ENCODE measurements at regions not wholly inside any gene's neighbourhood (a gene's known extent, or its start where the extent isn't known, plus 50 kb on each side); places are given as distances from the start of the nearest gene placed in this dataset.
A peak's percentile ranks its signal among the peaks of the same experiment; 100 is the strongest.

DNA sequence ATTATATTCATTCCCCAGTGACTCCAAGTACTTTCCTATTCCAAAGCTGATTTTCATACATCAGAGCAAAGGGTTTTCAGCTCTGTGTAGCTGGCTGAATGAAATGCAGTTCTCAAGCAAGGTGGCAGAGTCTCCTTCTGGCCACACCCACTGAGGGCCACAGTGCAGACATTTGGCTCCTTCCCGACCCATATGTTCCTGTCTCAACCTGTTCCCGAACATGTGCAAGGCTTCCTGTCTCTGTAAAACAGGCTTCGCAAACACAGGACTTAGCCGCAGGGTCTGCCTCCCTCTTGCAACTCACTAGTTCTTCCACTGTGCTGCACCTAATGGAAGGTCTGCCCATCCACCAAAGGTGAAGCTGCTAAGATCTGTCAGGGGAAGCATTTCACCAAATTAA is 249.2 kb downstream of the MID1IP1 start:
- Histone ChIP-seq H3K27me3 (no peaks in the 10 kb centered on the region), H3K4me3 (no peak overlapping the region), H3K36me3 (no peaks in the 10 kb centered on the region), H3K9me3 (ENCODE audit: low read depth) (no peaks in the 10 kb centered on the region), H3K4me1 (ENCODE audit: low read depth) (no peaks in the 10 kb centered on the region), H3K27ac (no peak overlapping the region)
- TF ChIP-seq, protein P1, sequence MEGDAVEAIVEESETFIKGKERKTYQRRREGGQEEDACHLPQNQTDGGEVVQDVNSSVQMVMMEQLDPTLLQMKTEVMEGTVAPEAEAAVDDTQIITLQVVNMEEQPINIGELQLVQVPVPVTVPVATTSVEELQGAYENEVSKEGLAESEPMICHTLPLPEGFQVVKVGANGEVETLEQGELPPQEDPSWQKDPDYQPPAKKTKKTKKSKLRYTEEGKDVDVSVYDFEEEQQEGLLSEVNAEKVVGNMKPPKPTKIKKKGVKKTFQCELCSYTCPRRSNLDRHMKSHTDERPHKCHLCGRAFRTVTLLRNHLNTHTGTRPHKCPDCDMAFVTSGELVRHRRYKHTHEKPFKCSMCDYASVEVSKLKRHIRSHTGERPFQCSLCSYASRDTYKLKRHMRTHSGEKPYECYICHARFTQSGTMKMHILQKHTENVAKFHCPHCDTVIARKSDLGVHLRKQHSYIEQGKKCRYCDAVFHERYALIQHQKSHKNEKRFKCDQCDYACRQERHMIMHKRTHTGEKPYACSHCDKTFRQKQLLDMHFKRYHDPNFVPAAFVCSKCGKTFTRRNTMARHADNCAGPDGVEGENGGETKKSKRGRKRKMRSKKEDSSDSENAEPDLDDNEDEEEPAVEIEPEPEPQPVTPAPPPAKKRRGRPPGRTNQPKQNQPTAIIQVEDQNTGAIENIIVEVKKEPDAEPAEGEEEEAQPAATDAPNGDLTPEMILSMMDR (IDR thresholded peaks at IDR 0.05; ENCODE audit: low read depth, low read length): no peak
- no peak for DNase-seq (ENCODE audit: low read depth in 1 of 2, low spot score in 1 of 2)

DNA sequence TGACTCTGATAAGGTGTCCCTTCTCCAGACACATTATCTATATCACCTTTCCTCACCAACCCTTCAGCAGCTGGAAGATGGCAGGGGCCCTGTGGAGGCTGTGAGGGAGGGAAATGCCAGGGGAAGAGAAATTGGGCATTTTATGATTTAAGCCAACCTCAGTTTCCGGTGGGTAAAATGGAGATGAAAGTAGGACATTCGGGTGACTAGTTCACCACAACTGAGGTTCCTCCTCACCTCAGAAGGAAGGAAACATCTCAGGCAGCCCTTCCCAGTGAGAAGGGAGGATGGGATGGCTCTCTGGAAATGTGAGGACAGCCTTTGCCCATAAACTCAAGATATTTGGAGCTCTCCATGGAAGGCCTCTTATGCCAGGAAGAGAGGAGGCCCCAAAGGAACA is 251.5 kb downstream of the MID1IP1 start:
- H3K4me3 ChIP-seq: no peak overlapping the region
- TF ChIP-seq, protein P1 (IDR thresholded peaks at IDR 0.05; ENCODE audit: low read depth, low read length): no peak
- H3K36me3 ChIP-seq: no peaks in the 10 kb centered on the region
- no peak overlapping the region for H3K27ac ChIP-seq
- H3K4me1 ChIP-seq (ENCODE audit: low read depth): no peaks in the 10 kb centered on the region
- H3K9me3 ChIP-seq (ENCODE audit: low read depth): no peaks in the 10 kb centered on the region
- no peaks in the 10 kb centered on the region for H3K27me3 ChIP-seq
- no peak for DNase-seq (ENCODE audit: low read depth in 1 of 2, low spot score in 1 of 2)

DNA sequence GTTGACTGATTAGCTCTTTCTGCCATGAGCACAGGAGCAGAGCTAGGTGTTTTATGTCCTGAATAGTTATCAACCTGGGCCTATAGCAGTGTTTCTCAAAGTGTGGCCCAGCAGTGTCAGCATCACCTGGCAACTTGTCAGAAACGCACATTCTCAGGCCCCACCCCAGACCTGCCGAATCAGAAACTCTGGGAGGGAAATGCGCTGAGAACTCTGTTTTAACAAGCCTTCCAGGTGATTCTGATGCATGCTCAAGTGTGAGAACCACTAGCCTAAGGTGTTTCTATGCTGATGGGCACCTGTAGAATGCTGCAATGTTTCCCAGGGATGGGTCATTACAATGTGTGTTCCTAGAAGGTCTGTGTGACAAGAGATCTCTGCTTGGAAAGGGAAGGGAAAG is 257.5 kb downstream of the MID1IP1 start:
- Histone ChIP-seq H3K4me1 (ENCODE audit: low read depth) (no peaks in the 10 kb centered on the region), H3K4me3 (no peak overlapping the region), H3K36me3 (no peaks in the 10 kb centered on the region), H3K27ac (no peak overlapping the region), H3K9me3 (ENCODE audit: low read depth) (no peaks in the 10 kb centered on the region), H3K27me3 (no peaks in the 10 kb centered on the region)
- TF ChIP-seq, protein P1 (IDR thresholded peaks at IDR 0.05; ENCODE audit: low read depth, low read length): no peak
- DNase-seq (ENCODE audit: low read depth in 1 of 2, low spot score in 1 of 2): no peak

DNA sequence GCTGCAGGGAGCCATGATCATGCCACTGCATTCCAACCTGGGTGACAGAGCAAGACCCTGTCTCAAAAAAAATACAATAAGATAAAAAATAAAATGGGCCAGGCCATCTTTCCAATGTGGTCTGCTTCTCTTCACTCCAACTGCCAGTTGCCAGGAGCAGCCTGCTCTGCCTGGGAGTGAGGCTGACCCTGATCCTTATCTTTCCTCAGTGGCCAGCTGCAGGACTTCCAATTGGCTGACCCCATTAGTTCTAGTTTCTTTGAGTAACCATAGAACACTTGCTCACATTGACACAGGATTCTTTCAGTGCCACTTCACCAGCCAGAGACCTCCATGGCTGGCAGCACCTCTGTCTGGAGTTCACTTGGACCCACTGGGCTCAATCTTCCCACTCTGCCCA is 258.6 kb downstream of the MID1IP1 start:
- Histone ChIP-seq H3K4me3 (no peak overlapping the region), H3K9me3 (ENCODE audit: low read depth) (no peaks in the 10 kb centered on the region), H3K27me3 (no peaks in the 10 kb centered on the region), H3K36me3 (no peaks in the 10 kb centered on the region), H3K27ac (no peak overlapping the region), H3K4me1 (ENCODE audit: low read depth) (no peaks in the 10 kb centered on the region)
- TF ChIP-seq, protein P1 (IDR thresholded peaks at IDR 0.05; ENCODE audit: low read depth, low read length): no peak
- DNase-seq (ENCODE audit: low read depth in 1 of 2, low spot score in 1 of 2): no peak

DNA sequence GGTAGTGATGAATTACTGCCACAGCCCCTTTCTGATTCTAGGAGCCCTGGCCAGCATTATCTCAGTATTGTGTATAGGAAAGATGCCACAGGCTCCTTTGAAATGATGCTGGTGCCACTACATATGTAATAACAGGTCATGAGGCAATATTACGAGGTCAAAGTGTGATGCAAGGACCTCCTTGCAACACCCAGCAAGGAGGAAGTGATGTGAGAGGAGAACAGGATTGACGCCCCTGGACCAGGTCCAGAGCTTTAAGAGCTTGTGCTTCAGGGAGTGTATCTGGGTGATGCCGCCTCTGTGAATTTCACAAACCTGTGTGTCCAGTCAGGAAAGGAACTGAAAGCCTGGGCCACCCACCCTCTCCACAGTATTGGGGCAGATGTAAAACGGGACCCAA is 261.8 kb downstream of the MID1IP1 start:
- no peak overlapping the region for H3K27ac ChIP-seq
- no peaks in the 10 kb centered on the region for H3K9me3 ChIP-seq (ENCODE audit: low read depth)
- TF ChIP-seq, protein P1 (IDR thresholded peaks at IDR 0.05; ENCODE audit: low read depth, low read length): no peak
- DNase-seq (ENCODE audit: low read depth in 1 of 2, low spot score in 1 of 2): peak in 1 of 2 donors; percentile 0
- H3K4me1 ChIP-seq (ENCODE audit: low read depth): no peaks in the 10 kb centered on the region
- no peak overlapping the region for H3K4me3 ChIP-seq
- H3K27me3 ChIP-seq: no peaks in the 10 kb centered on the region
- H3K36me3 ChIP-seq: no peaks in the 10 kb centered on the region

DNA sequence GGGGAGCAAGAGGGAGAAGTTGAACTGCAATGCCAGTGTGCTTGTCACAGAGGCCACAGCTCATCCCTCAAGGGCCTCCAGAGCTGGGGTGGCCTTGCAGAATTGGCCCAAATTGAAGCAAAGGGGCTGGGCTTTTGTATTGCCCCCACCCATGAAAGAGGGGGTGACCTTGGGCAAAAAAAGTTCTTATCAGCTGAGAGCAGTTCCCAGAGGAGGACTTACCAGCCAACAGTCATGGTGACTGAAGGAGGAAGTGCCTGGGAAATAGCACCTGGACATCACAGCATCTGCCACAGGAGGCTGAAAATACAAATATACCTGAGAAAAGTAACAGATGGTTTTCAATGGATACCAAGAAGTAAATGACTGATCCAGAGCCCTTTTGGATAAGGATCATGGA is 262.4 kb downstream of the MID1IP1 start:
- TF ChIP-seq, protein P1 (IDR thresholded peaks at IDR 0.05; ENCODE audit: low read depth, low read length): no peak
- no peak overlapping the region for H3K27ac ChIP-seq
- H3K36me3 ChIP-seq: no peaks in the 10 kb centered on the region
- no peak overlapping the region for H3K4me3 ChIP-seq
- DNase-seq (ENCODE audit: low read depth in 1 of 2, low spot score in 1 of 2): no peak
- no peaks in the 10 kb centered on the region for H3K9me3 ChIP-seq (ENCODE audit: low read depth)
- no peaks in the 10 kb centered on the region for H3K27me3 ChIP-seq
- no peaks in the 10 kb centered on the region for H3K4me1 ChIP-seq (ENCODE audit: low read depth)
